ENCODE measurements at regions not wholly inside any gene's neighbourhood (a gene's known extent, or its start where the extent isn't known, plus 50 kb on each side); places are given as distances from the start of the nearest gene placed in this dataset.

GRCh38 chr12:22880807-22881206, 255.8 kb downstream of the ETNK1 start:
- ATAC-seq: no peak
- intact Hi-C loops (cut with micrococcal nuclease): no loop called here

GRCh38 chr12:22881878-22882385, 257.0 kb downstream of the ETNK1 start:
- ATAC-seq: no peak
- DNase-seq: no peak
- intact Hi-C loops (cut with micrococcal nuclease): no loop called here

More at GRCh38 chr12:22880807-22881206, 255.8 kb downstream of the ETNK1 start:
- DNase-seq: no peak

GRCh38 chr12:22882559-22882958, 257.6 kb downstream of the ETNK1 start:
- intact Hi-C loops (cut with micrococcal nuclease): no loop called here
- no peak for DNase-seq

DNA sequence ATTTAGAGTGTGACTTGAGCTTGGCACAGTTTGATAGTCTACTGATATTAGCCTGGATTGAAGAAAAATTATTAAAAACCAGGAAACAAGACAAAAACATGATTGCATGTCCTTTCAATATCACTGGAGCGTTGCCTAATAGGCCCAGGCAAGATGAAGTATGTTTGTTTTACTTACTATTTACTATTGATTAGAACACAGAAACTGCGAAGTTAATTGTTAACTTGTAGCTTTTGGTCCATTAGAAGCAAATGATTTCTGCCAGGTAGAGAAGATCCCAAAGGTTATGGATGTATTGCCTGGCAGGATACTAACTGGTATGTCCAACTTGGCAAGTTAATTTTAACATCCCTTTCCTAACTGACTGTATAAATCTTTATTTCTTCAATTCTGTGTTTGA, 268.9 kb downstream of the ETNK1 start:
- no peak for DNase-seq
- ATAC-seq: no peak
- intact Hi-C loops (cut with micrococcal nuclease): no loop called here

More at GRCh38 chr12:22882559-22882958, 257.6 kb downstream of the ETNK1 start:
- no peak for ATAC-seq

DNA sequence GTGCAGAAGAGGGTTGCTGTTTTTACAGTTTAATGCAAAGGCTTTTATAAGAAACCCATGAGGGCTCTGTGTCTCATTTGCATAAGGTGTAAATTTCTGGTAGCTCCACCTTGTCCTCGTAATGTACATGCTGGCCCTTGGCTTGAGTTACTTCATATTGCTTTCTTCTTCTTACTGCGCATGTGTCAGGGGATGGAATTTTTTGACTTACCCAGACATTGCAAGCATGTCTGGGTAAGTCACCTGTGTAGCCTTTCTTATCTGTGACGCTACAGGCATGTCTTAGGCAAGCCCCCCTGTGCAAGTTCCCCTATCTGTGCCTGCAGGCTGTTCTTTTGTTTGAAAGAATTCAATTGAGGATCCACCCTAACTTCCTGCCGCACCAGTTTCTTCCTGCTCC, 274.2 kb downstream of the ETNK1 start:
- intact Hi-C loops (cut with micrococcal nuclease): no loop called here
- ATAC-seq: no peak

DNA sequence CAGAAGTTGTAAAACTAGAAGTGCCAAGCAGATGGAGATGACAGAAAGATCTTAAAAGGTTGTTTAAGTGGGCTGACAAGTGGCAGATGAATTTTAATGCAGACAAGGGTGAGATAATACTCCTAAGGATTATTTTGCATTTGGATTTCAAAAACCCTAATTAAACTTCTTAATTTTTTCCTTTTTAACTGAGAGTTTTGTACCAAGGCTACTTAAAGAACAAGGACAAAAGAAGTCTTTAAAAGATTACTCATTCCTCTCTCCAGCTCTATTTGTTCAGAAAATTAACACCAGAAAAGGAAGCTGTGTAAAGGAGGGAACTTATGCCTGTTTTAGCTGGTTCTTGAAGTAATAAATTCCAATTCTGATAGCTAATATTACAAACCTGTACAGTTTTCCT, 275.4 kb downstream of the ETNK1 start:
- intact Hi-C loops (cut with micrococcal nuclease): no loop called here
- DNase-seq (no peak), ATAC-seq (no peak)

More for the DNA sequence above, 274.2 kb downstream of the ETNK1 start:
- no peak for DNase-seq

GRCh38 chr12:22904485-22904884, 279.5 kb downstream of the ETNK1 start:
- intact Hi-C loops (cut with micrococcal nuclease): no loop called here
- ATAC-seq (no peak), DNase-seq (no peak)

- DNase-seq (no peak), ATAC-seq (no peak)
- intact Hi-C loops (cut with micrococcal nuclease): no loop called here
Measured at GRCh38 chr12:22916241-22916640, 291.3 kb downstream of the ETNK1 start.

DNA sequence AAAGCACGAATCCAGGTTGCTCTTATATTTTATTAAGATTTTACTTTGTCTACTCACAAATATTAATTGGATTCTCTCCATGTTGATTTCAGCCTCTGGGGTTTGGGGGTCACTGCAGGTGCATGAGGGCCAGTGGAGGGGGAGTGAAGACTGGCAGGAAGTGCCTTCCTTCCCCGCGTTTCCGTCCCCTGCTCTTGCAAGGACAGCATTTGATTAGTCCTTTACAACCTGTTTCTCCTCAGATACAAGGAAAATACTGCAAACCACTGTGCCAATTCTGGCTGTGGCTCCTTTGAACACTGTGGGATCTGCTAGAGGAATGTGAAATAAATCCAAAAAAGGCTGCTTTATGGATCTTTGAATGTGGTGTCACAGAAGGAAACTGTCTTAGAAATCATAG, 291.8 kb downstream of the ETNK1 start:
- DNase-seq (no peak), ATAC-seq (no peak)
- intact Hi-C loops (cut with micrococcal nuclease): no loop called here

- intact Hi-C loops (cut with micrococcal nuclease): no loop called here
- no peak for DNase-seq
- peak; percentile 75 for ATAC-seq
Measured at GRCh38 chr12:22919883-22920282, 294.9 kb downstream of the ETNK1 start.

GRCh38 chr12:22923768-22924167, 298.8 kb downstream of the ETNK1 start:
- intact Hi-C loops (cut with micrococcal nuclease): no loop called here
- DNase-seq (no peak), ATAC-seq (no peak)

DNA sequence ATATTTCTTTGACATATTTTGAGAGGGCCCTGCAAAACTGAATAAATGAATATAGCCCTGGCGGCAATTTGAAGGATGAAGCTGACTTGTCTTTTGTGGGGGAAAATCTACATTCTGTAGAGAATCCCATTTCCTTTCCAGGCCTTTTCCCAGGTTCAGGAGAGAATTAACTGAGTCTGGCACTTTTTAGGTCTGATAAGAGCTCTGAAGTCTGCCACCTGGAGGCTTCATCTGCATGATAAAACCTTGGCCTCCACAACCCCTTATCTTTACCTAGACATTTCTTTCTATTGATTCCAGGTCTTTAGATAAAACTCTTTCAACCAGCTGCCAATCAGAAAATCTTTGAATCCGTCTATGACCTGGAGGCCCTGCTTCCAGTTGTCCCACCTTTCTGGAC, 299.4 kb downstream of the ETNK1 start:
- ATAC-seq: no peak
- intact Hi-C loops (cut with micrococcal nuclease): no loop called here
- DNase-seq: no peak

GRCh38 chr12:22925623-22926022, 300.7 kb downstream of the ETNK1 start:
- DNase-seq (no peak), ATAC-seq (no peak)
- intact Hi-C loops (cut with micrococcal nuclease): no loop called here

GRCh38 chr12:22932431-22932830, 307.5 kb downstream of the ETNK1 start:
- DNase-seq (no peak), ATAC-seq (no peak)
- intact Hi-C loops (cut with micrococcal nuclease): no loop called here

GRCh38 chr12:22935090-22935489, 310.1 kb downstream of the ETNK1 start:
- ATAC-seq (no peak), DNase-seq (peak; percentile 44)
- intact Hi-C loops (cut with micrococcal nuclease): no loop called here

GRCh38 chr12:22935501-22935900, 310.5 kb downstream of the ETNK1 start:
- ATAC-seq (no peak), DNase-seq (no peak)
- intact Hi-C loops (cut with micrococcal nuclease): no loop called here

GRCh38 chr12:22938323-22938722, 313.4 kb downstream of the ETNK1 start:
- no peak for DNase-seq
- intact Hi-C loops (cut with micrococcal nuclease): no loop called here
- no peak for ATAC-seq

DNA sequence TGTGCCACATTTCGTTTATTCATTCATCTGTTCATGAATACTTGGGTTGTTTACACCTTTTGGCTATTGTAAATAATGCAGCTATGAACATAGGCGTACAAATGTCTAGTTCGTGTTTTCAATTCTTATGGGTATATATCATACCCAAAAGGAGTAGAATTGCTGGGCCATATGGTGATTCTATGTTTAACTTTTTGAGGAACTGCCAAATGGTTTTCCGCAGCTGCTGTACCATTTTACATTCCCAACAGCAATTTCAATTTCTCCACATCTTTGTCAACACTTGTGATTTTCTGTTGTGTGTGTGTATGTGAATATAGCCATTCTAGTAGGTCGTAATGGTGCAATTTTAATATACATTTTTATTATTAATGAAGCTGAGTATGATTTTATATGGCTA, 326.2 kb downstream of the ETNK1 start:
- no peak for DNase-seq
- intact Hi-C loops (cut with micrococcal nuclease): no loop called here
- no peak for ATAC-seq

GRCh38 chr12:22956690-22957089, 331.7 kb downstream of the ETNK1 start:
- DNase-seq: no peak
- no peak for ATAC-seq
- intact Hi-C loops (cut with micrococcal nuclease): no loop called here

DNA sequence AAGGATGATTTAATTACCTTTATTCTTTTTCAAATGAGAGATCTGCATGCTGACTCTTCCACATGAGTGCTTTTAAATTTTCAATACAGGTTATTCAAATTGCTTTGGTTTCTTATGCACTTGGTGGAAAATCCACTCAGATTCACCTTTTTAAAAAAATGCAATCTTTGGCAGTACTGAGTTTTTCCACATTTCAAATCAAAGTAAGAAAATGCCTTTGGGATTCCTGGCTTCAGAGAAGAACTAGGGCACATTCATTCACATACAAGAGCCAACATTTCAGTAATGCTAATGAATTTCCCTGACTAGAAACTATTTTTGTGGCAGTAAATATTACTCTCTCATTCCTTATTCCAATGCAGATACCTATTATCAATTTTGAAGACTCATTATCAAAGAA, 342.2 kb downstream of the ETNK1 start:
- intact Hi-C loops (cut with micrococcal nuclease): no loop called here
- ATAC-seq (no peak), DNase-seq (no peak)

DNA sequence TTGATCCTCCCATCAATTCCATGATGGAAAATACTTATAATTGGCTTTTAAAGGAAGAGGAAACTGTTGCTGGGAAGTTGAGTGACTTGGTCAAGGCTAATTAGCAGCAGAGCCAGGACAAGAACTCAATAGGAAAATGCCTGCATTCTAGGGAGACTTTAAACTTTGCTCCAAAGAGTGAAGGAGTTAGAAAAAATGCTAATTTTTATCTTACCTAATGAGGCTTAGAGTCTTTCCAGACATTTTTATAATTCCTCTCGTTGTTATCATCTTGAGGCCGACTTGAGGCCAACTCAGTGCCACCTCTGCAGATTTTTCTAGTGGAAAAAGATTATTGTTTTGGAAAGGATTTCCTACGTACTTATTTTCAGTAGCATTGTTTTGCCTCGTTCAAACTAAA, 344.6 kb downstream of the ETNK1 start:
- DNase-seq (no peak), ATAC-seq (no peak)
- intact Hi-C loops (cut with micrococcal nuclease): no loop called here

DNA sequence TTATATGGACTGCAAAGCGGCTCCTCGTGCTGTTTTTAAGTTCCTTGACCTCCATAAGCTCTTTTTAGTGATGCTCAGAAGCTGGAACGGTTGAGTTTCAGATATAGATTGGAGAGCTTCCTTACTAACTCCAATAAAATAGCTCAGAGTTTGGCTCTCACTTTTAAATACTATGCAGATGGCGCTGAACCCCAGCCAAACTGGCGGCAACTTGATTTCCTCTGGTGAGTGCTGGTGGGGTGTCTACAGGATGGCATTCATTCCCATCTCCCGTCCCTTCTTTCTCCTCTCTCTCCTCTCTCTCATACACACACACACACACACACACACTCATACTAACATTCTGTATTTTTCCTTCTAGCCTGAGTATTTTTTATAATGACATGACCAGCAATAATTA, 346.3 kb downstream of the ETNK1 start:
- ATAC-seq: no peak
- no peak for DNase-seq
- intact Hi-C loops (cut with micrococcal nuclease): no loop called here
